ENCODE measurements at regions not wholly inside any gene's neighbourhood (a gene's known extent, or its start where the extent isn't known, plus 50 kb on each side); places are given as distances from the start of the nearest gene placed in this dataset.
A peak's percentile ranks its signal among the peaks of the same experiment; 100 is the strongest.
"Not testable (repeated sequence)": the region's sequence is repeated elsewhere in the genome, so short reads cannot be mapped to it uniquely, and the experiment has no call there.

GRCh38 chr16:58828901-58829545 lies 94.9 kb upstream of the GOT2 start:
- no peak for DNase-seq (ENCODE audit: low read depth)

GRCh38 chr16:58824201-58824600 lies 90.1 kb upstream of the GOT2 start:
- DNase-seq (ENCODE audit: low read depth): no peak

- DNase-seq (ENCODE audit: low read depth): no peak
Measured at GRCh38 chr16:58821886-58822285, 87.8 kb upstream of the GOT2 start.

GRCh38 chr16:58820411-58820810 lies 86.3 kb upstream of the GOT2 start:
- no peak for DNase-seq (ENCODE audit: low read depth)

- no peak for DNase-seq (ENCODE audit: low read depth)
Measured at GRCh38 chr16:58815181-58815888, 81.2 kb upstream of the GOT2 start.

- DNase-seq (ENCODE audit: low read depth): peak; percentile 4
Measured at GRCh38 chr16:58814348-58814801, 80.3 kb upstream of the GOT2 start.

GRCh38 chr16:58809213-58809612 lies 75.1 kb upstream of the GOT2 start:
- DNase-seq (ENCODE audit: low read depth): no peak

GRCh38 chr16:58807276-58807675 lies 73.2 kb upstream of the GOT2 start:
- no peak for DNase-seq (ENCODE audit: low read depth)

- no peak for DNase-seq (ENCODE audit: low read depth)
Measured at GRCh38 chr16:58801838-58802237, 67.7 kb upstream of the GOT2 start.

- no peak for DNase-seq (ENCODE audit: low read depth)
Measured at GRCh38 chr16:58797137-58797801, 63.2 kb upstream of the GOT2 start.

GRCh38 chr16:58793366-58793765 lies 59.2 kb upstream of the GOT2 start:
- DNase-seq (ENCODE audit: low read depth): no peak

GRCh38 chr16:58792188-58792587 lies 58.1 kb upstream of the GOT2 start:
- DNase-seq (ENCODE audit: low read depth): no peak

GRCh38 chr16:58790816-58791557 lies 56.9 kb upstream of the GOT2 start:
- not testable (repeated sequence) for DNase-seq (ENCODE audit: low read depth)

GRCh38 chr16:58789351-58789750 lies 55.2 kb upstream of the GOT2 start:
- DNase-seq (ENCODE audit: low read depth): no peak

Measured in Daoy (cell line).